Uterus (tissue), 3 donors: ENCODE measurements at regions not wholly inside any gene's neighbourhood (a gene's known extent, or its start where the extent isn't known, plus 50 kb on each side); places are given as distances from the start of the nearest gene placed in this dataset.

ENCODE experiments used
- DNase-seq, 2 donors: peaks; one replicate each; pipeline ENCODE4 v3.0.0-alpha.2; 2019 to 2020
- H3K27ac ChIP-seq, 2 donors: fragments of 200-600 bp; sonication (generic); 1 replicate in 1 of 2; 2 replicates in 1 of 2; pipeline ENCODE4 v1.5.1; 2016 to 2018
- H3K27me3 ChIP-seq, 2 donors: fragments of 200-600 bp; sonication (generic); one replicate each; pipeline ENCODE4 v1.5.1; 2018 to 2019; ENCODE audit warnings: control low read depth in 1 of 2
- H3K36me3 ChIP-seq, 2 donors: fragments of 200-600 bp; sonication (generic); one replicate each; pipeline ENCODE4 v1.5.1; 2019; ENCODE audit warnings: control low read depth in 1 of 2
- H3K4me1 ChIP-seq, 2 donors: fragments of 200-600 bp; sonication (generic); one replicate each; pipeline ENCODE4 v1.5.1; 2018 to 2019; ENCODE audit warnings: control low read depth in 1 of 2
- H3K4me3 ChIP-seq, 2 donors: fragments of 200-600 bp; sonication (generic); 1 replicate in 1 of 2; 2 replicates in 1 of 2; pipeline ENCODE4 v1.5.1; 2018 to 2019; ENCODE audit warnings: mild to moderate bottlenecking in 1 of 2
- H3K9me3 ChIP-seq, 2 donors: fragments of 200-600 bp; sonication (generic); one replicate each; pipeline ENCODE4 v1.5.1; 2019; ENCODE audit warnings: control low read depth in 1 of 2
- CTCF ChIP-seq, 4 experiments: fragments of 200-600 bp in 2 of 4; fragments of 450-650 bp in 2 of 4; sonication (generic) in 2 of 4; IDR thresholded peaks; one replicate each; pipeline ENCODE4 v1.5.1; 2016 to 2019; ENCODE audit warnings: antibody characterized with exemption in 4 of 4, mild to moderate bottlenecking in 2 of 4, moderate library complexity in 1 of 4
- POLR2A ChIP-seq, 2 donors: fragments of 450-650 bp; IDR thresholded peaks; one replicate each; pipeline ENCODE4 v1.6.1; 2016; ENCODE audit warnings: antibody characterized with exemption in 2 of 2, mild to moderate bottlenecking in 1 of 2, moderate library complexity in 1 of 2
- intact Hi-C: fragments of 100-400 bp; cut with DNase I; formaldehyde crosslinking; loops from one replicate; pipeline ENCODE4 v1.15.1; 2023; ENCODE audit warnings: low total_unique reads
- donor health status: DM: yes; HTN: yes; CAD: no.

GRCh38 chr5:5933651-5934050 is 444.7 kb downstream of the MED10 start:
- H3K9me3 ChIP-seq, result no peaks in the 10 kb centered on the region
- H3K36me3 ChIP-seq, result no peaks in the 10 kb centered on the region
- TF ChIP-seq POLR2A (IDR thresholded peaks at IDR 0.05), result no peak
- TF ChIP-seq CTCF (IDR thresholded peaks at IDR 0.05), result no peak
- H3K4me1 ChIP-seq, result no peaks in the 10 kb centered on the region
- no peak for DNase-seq
- no peaks in the 10 kb centered on the region for H3K27me3 ChIP-seq
- H3K27ac ChIP-seq, result no peak overlapping the region
- intact Hi-C loops, result no loop called here
- H3K4me3 ChIP-seq, result no peak overlapping the region

DNA sequence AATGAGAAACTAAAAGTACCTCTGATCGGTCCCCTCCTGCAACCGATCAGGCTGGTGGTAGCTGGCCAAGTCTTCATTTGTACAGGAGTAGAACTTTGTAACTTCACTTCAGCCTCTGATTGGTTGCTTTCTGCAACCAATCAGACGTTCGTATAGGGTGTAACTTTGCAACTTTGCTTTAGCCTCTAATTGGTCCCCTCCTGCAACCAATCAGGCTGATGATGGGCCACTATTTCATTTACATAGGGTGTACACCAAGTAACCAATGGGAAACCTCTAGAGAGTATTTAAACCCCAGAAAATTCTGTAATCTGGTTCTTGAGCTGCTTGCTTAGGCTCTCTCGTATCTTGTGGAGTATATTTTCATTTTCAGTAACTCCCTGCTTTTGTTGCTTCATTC is 445.5 kb downstream of the MED10 start:
- no peaks in the 10 kb centered on the region for H3K4me1 ChIP-seq
- no peak overlapping the region for H3K4me3 ChIP-seq
- no peak for DNase-seq
- no peaks in the 10 kb centered on the region for H3K9me3 ChIP-seq
- H3K27me3 ChIP-seq, result no peaks in the 10 kb centered on the region
- intact Hi-C loops, result no loop called here
- no peak for TF ChIP-seq POLR2A (IDR thresholded peaks at IDR 0.05)
- no peaks in the 10 kb centered on the region for H3K36me3 ChIP-seq
- no peak overlapping the region for H3K27ac ChIP-seq

- H3K27me3 ChIP-seq, result peaks cover 0 to 3% of the 10 kb centered on the region in 2 donors
- H3K4me1 ChIP-seq, result no peaks in the 10 kb centered on the region
- no peaks in the 10 kb centered on the region for H3K36me3 ChIP-seq
- no peaks in the 10 kb centered on the region for H3K9me3 ChIP-seq
- intact Hi-C loops, result no loop called here
- no peak overlapping the region for H3K4me3 ChIP-seq
- TF ChIP-seq CTCF (IDR thresholded peaks at IDR 0.05) (no peak), POLR2A (IDR thresholded peaks at IDR 0.05) (no peak)
- no peak for DNase-seq
- no peak overlapping the region for H3K27ac ChIP-seq
Measured at GRCh38 chr5:5930561-5930960, 447.8 kb downstream of the MED10 start.

DNA sequence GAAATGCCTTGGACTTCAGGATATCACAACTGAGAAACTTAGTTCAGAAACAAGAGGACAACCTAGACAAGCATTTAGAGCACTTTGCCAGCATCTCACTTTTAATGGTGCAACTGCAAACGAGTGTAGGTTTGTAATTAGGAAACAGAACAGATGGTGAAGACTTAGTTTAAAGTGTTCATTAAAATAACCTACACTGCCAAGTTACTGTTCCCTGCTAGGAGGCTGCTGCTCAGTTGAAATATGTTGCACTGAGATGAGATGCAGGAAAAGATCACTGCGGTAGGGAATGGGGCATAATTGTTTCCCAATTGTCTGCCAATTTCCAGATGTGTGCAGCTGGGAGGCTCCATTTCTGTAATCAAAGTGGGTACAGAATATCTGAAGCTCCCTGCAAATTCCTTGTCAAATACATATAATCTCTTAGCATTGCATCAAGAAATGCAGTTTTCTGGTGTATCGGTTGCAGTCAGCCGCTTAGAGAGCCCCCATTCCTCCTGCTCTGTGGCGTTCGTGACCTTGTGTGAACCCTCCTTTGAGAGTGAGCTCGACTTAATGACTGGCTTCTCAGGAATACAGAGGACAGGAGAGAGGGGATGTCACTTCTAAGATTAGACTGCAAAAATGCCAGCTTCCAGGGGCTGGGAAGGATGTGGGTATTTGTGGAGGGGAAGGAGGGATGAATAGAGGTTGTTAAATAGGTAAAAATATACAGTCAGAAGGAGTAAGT is 448.9 kb downstream of the MED10 start:
- intact Hi-C loops, result no loop called here
- Histone ChIP-seq H3K27me3 (peaks cover 0 to 3% of the 10 kb centered on the region in 2 donors), H3K27ac (no peak overlapping the region), H3K4me1 (no peaks in the 10 kb centered on the region), H3K36me3 (no peaks in the 10 kb centered on the region), H3K9me3 (no peaks in the 10 kb centered on the region), H3K4me3 (no peak overlapping the region)
- TF ChIP-seq CTCF (IDR thresholded peaks at IDR 0.05) (no peak), POLR2A (IDR thresholded peaks at IDR 0.05) (no peak)
- no peak for DNase-seq

DNA sequence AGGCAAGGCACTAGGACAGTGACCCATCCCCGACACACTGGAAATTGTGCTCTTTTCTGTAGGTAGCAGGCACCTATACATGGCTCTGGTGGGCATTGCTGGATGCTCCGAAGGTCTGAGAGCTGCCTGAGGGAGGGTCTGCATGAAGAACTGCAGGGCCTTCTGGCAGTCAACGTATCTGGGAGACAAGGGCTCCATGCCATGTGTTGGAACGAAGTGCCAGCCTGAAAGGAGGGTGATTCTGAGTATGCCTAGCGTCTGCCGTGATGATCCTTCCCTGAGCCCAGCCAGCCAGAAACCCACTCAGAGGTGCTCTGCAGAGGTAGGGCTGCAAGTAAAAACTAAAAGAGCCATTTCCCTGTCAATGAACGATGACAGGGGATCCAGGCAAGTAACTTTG is 453.2 kb downstream of the MED10 start:
- H3K4me1 ChIP-seq, result no peaks in the 10 kb centered on the region
- H3K4me3 ChIP-seq, result no peak overlapping the region
- intact Hi-C loops, result no loop called here
- TF ChIP-seq POLR2A (IDR thresholded peaks at IDR 0.05), result no peak
- TF ChIP-seq CTCF (IDR thresholded peaks at IDR 0.05), result no peak
- no peak for DNase-seq
- H3K27me3 ChIP-seq, result peaks cover 0 to 3% of the 10 kb centered on the region in 2 donors
- H3K27ac ChIP-seq, result no peak overlapping the region
- no peaks in the 10 kb centered on the region for H3K36me3 ChIP-seq
- H3K9me3 ChIP-seq, result no peaks in the 10 kb centered on the region

GRCh38 chr5:5919411-5919810 is 458.9 kb downstream of the MED10 start:
- Histone ChIP-seq H3K27ac (no peak overlapping the region), H3K9me3 (no peaks in the 10 kb centered on the region), H3K4me3 (no peak overlapping the region), H3K27me3 (no peaks in the 10 kb centered on the region), H3K36me3 (no peaks in the 10 kb centered on the region), H3K4me1 (no peaks in the 10 kb centered on the region)
- no peak for DNase-seq
- intact Hi-C loops, result no loop called here
- no peak for TF ChIP-seq CTCF (IDR thresholded peaks at IDR 0.05)
- TF ChIP-seq POLR2A (IDR thresholded peaks at IDR 0.05), result no peak
